SK-N-MC (cell line): ENCODE measurements at regions not wholly inside any gene's neighbourhood (a gene's known extent, or its start where the extent isn't known, plus 50 kb on each side); places are given as distances from the start of the nearest gene placed in this dataset.

Source experiments
- DNase-seq: peaks from one replicate; pipeline ENCODE4 v3.0.0-alpha.2; 2011; ENCODE audit warnings: low read depth, low spot score
- H3K27ac ChIP-seq: fragments of 200-600 bp; sonication (generic); 2 replicates; pipeline ENCODE4 v1.5.1; 2016; ENCODE audit warnings: mixed run types
- H3K36me3 ChIP-seq: fragments of 200-600 bp; sonication (generic); 2 replicates; pipeline ENCODE4 v1.6.1; 2017; ENCODE audit warnings: antibody characterized with exemption, low read length, mixed read lengths; ENCODE audit not compliant: insufficient read depth
- H3K4me3 ChIP-seq: fragments of 200-600 bp; sonication (generic); 2 replicates; pipeline ENCODE4 v1.5.1; 2016
- H3K9ac ChIP-seq: fragments of 200-600 bp; sonication (generic); 2 replicates; pipeline ENCODE4 v1.8.0; 2017; ENCODE audit warnings: mixed run types, mixed read lengths; ENCODE audit not compliant: insufficient read length
- H3K9me3 ChIP-seq: fragments of 200-600 bp; sonication (generic); 2 replicates; pipeline ENCODE4 v1.6.1; 2017; ENCODE audit warnings: low read depth, mild to moderate bottlenecking, antibody characterized with exemption, low read length, moderate library complexity, mixed read lengths
- EZH2 ChIP-seq: fragments of 200-600 bp; sonication (generic); IDR thresholded peaks from one replicate; pipeline ENCODE4 v1.6.1; 2017; ENCODE audit warnings: antibody characterized with exemption
- FOXP2 ChIP-seq: optimal IDR thresholded peaks from 2 replicates; pipeline ENCODE3; 2011; ENCODE audit warnings: mild to moderate bottlenecking, moderate library complexity; ENCODE audit not compliant: insufficient read depth; ENCODE audit errors: extremely low read length, control extremely low read depth
- POLR2AphosphoS5 ChIP-seq: IDR thresholded peaks from 2 replicates; pipeline ENCODE4 v1.6.1; 2012; ENCODE audit warnings: mild to moderate bottlenecking, low read depth, low read length, borderline replicate concordance

DNA sequence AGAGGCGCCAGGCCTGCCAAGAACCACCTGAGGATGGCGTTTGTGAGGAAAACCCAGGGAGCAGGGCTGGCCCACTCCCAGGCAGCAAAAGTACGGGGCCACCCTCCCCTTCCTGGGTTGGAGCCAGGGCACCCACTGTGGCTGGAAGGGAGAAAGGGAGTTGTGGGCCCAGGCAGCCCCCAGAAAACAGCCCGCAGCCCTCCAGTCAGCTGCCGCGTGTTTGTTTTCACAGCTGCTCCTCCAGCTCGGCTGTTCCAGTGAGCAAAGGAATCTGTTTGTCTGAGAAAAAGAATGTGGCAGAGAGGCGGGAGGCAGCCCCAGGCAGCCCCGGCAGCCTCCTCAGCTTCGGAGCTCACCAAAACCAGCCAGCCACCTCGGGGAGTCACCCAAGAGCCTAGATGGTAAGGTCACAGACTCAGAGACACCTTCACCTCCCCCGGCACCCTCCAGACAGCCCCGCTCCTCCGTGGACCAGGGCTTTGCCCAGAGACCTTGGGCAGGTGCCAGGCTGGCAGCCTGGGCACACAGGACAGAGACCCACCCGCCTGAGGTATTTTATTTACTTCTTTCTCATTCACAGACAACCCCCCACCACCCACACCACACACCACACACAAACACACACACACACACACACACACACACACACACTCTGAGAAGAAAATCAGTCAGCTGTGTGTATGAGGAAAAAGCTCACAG lies 338.1 kb downstream of the BCOR start:
- TF ChIP-seq EZH2 (no peak), POLR2AphosphoS5 (no peak), FOXP2 (no peak)
- no peaks in the 10 kb centered on the region for H3K9me3 ChIP-seq
- no peak for DNase-seq
- no peaks in the 10 kb centered on the region for H3K36me3 ChIP-seq
- H3K4me3 ChIP-seq: no peak overlapping the region
- peak overlapping the region; percentile 36; the same call in 1 of the 2 replicates for H3K27ac ChIP-seq
- peak overlapping the region; percentile 20 for H3K9ac ChIP-seq

- TF ChIP-seq FOXP2 (no peak), EZH2 (no peak), POLR2AphosphoS5 (no peak)
- no peak overlapping the region for H3K9ac ChIP-seq
- H3K36me3 ChIP-seq: no peaks in the 10 kb centered on the region
- no peak for DNase-seq
- no peak overlapping the region for H3K27ac ChIP-seq
- no peaks in the 10 kb centered on the region for H3K9me3 ChIP-seq
- H3K4me3 ChIP-seq: no peak overlapping the region
Measured at GRCh38 chrX:39760930-39761329, 336.8 kb downstream of the BCOR start.

DNA sequence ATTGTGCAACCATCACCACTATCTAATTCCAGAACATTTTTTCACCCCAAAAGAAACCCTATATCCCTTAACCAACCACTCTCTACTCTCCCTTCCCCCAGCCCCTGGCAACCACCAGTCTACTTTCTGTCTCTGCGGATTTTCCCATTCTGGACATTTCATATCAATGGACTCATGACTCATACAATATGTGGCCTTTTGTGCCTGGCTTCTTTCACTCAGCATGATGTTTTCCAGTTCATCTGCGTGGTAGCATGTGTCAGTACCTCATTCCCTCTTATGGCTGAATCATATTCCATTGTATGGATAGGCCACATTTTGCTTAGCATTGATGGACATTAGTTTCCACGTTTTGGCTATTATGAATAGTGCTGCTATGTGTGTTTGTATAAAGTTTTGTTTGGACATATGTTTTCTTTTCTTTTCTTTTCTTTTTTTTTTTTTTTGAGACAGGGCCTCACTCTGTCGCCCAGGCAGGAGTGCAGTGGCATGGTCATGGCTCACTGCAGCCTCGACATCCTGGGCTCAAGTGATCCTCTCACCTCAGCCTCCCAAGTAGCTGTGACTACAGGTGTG lies 335.4 kb downstream of the BCOR start:
- Histone ChIP-seq H3K27ac (no peak overlapping the region), H3K9ac (no peak overlapping the region), H3K4me3 (no peak overlapping the region), H3K36me3 (no peaks in the 10 kb centered on the region), H3K9me3 (no peaks in the 10 kb centered on the region)
- TF ChIP-seq POLR2AphosphoS5: no peak
- DNase-seq: no peak

DNA sequence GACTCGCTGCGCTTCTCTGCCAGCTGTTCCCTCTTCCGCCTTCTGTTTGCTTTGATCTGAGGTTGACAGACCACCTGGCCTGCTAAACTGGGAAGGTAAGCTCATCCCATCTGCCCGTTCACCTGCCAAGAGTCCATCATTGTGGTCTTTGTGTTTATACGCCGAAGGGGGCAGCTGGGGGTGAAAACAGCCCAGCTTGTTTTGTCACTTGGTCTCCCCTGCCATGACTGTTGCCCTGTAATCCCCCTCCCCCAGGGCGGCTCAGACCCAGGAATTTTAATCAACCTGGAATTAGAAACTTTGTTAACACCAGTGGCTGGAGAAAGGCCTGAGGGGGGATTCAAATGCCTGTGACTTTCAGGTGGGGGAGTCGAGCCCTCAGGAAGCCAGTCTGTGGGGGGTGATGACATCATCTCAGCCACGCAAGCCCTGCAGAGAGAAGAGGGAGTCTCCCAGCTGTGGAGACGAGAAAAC lies 333.3 kb downstream of the BCOR start:
- no peak overlapping the region for H3K27ac ChIP-seq
- TF ChIP-seq POLR2AphosphoS5 (no peak), FOXP2 (no peak)
- H3K9ac ChIP-seq: no peak overlapping the region
- no peak for DNase-seq
- no peaks in the 10 kb centered on the region for H3K9me3 ChIP-seq
- H3K36me3 ChIP-seq: no peaks in the 10 kb centered on the region
- no peak overlapping the region for H3K4me3 ChIP-seq

DNA sequence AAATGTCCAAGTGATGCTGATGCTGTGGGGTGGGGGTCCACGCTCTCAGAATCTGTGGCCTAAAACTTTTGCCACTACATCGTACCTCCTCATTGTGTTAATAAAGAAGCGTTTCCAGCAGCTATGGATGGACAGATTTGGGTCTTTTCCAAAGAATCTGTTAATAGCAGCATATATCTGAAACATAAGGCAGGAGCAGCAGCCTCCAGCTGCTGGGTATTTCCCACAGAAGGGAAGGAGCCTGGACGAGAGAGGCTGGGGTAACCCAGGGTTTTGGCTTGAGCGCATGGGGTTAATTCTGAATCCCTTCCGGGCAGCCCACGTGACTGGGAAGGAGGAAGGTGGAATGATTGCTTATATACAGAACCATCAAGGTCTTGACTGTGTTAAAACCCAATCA lies 332.4 kb downstream of the BCOR start:
- Histone ChIP-seq H3K9me3 (no peaks in the 10 kb centered on the region), H3K36me3 (no peaks in the 10 kb centered on the region), H3K27ac (no peak overlapping the region), H3K4me3 (no peak overlapping the region), H3K9ac (no peak overlapping the region)
- DNase-seq: no peak
- TF ChIP-seq EZH2 (no peak), POLR2AphosphoS5 (no peak), FOXP2 (no peak)

DNA sequence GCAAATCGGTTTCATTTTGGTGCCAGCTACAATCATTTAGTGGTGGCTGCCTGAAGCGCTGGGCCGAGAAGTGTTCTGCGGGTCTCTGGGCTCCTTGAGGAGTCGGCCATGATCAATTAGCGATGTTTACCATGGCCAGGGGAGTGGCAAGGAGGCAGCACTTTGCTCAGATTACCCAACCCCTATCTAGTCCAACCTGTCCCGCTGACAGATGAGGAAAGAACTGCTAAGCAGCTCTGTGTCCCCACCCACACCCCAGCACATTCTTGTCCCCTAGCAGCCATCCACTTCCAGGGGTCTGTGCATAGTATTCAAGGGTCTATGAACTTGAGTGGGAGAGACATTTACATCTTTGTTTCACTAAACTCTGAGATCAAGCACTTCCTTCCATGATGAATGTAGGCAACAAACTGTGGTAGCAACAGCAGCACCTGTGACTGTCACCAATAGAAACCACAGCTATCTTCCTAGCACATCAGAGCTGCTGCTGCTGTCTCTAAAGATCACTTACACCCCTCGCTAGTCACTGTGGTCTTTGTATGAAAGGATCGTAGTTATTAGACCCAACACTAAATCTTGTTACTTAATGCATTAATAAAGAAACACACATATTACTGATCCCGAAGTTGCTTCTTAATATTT lies 331.6 kb downstream of the BCOR start:
- H3K9me3 ChIP-seq: no peaks in the 10 kb centered on the region
- no peak for TF ChIP-seq EZH2
- no peak for TF ChIP-seq FOXP2
- no peak for TF ChIP-seq POLR2AphosphoS5
- H3K4me3 ChIP-seq: no peak overlapping the region
- no peak for DNase-seq
- no peaks in the 10 kb centered on the region for H3K36me3 ChIP-seq
- no peak overlapping the region for H3K27ac ChIP-seq
- no peak overlapping the region for H3K9ac ChIP-seq

- no peak for TF ChIP-seq FOXP2
- TF ChIP-seq EZH2: no peak
- no peak for TF ChIP-seq POLR2AphosphoS5
- no peak for DNase-seq
- H3K9me3 ChIP-seq: no peaks in the 10 kb centered on the region
- H3K4me3 ChIP-seq: no peak overlapping the region
- H3K36me3 ChIP-seq: no peaks in the 10 kb centered on the region
- H3K27ac ChIP-seq: no peak overlapping the region
- no peak overlapping the region for H3K9ac ChIP-seq
Measured at GRCh38 chrX:39766855-39767254, 330.9 kb downstream of the BCOR start.

GRCh38 chrX:39767446-39767845 lies 330.3 kb downstream of the BCOR start:
- Histone ChIP-seq H3K27ac (no peak overlapping the region), H3K4me3 (no peak overlapping the region), H3K36me3 (no peaks in the 10 kb centered on the region), H3K9ac (no peak overlapping the region), H3K9me3 (no peaks in the 10 kb centered on the region)
- DNase-seq: no peak
- TF ChIP-seq EZH2: no peak
- TF ChIP-seq POLR2AphosphoS5: no peak
- no peak for TF ChIP-seq FOXP2

DNA sequence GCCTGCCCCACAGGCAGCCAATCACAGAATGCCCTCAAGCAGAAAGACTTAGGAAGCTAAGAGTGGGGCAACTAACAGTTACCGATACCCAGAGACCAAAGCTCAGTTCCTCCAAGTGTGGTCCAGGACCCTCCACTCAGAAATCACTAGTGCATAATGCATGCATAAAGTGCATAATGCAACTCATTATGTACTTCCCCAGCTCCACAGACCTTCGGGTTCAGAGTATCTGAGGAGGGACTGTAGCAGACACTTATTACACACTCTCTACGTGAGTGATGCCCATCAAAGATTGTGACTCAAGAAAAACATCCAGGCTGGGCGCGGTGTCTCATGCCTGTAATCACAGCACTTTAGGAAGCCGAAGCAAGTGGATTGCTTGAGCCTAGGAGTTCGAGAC lies 328.0 kb downstream of the BCOR start:
- no peak overlapping the region for H3K4me3 ChIP-seq
- H3K9ac ChIP-seq: no peak overlapping the region
- no peak overlapping the region for H3K27ac ChIP-seq
- DNase-seq: no peak
- no peak for TF ChIP-seq POLR2AphosphoS5
- no peak for TF ChIP-seq FOXP2
- no peak for TF ChIP-seq EZH2
- H3K36me3 ChIP-seq: no peaks in the 10 kb centered on the region
- no peaks in the 10 kb centered on the region for H3K9me3 ChIP-seq
